Endodermal cell (in vitro differentiated cells): ENCODE measurements at regions not wholly inside any gene's neighbourhood (a gene's known extent, or its start where the extent isn't known, plus 50 kb on each side); places are given as distances from the start of the nearest gene placed in this dataset.

Experiments
- DNase-seq: peaks from one replicate; pipeline ENCODE4 v3.0.0-alpha.2; 2017
- H3K27ac ChIP-seq: 2 replicates; pipeline ENCODE4 v1.5.1; 2013; ENCODE audit warnings: mild to moderate bottlenecking, low read depth, low read length, moderate library complexity
- H3K27me3 ChIP-seq: 2 replicates; pipeline ENCODE4 v1.6.1; 2013; ENCODE audit warnings: mild to moderate bottlenecking, low read length, moderate library complexity; ENCODE audit not compliant: insufficient read depth, control insufficient read depth, poor library complexity, severe bottlenecking
- H3K36me3 ChIP-seq: 2 replicates; pipeline ENCODE4 v1.7.0; 2013; ENCODE audit warnings: mild to moderate bottlenecking, low read length, moderate library complexity; ENCODE audit not compliant: control insufficient read depth, insufficient read depth
- H3K4me1 ChIP-seq: one replicate; pipeline ENCODE4 v1.7.0; 2013; ENCODE audit warnings: low read length; ENCODE audit not compliant: control insufficient read depth, insufficient read depth
- H3K4me3 ChIP-seq: 2 replicates; pipeline ENCODE4 v1.5.1; 2013; ENCODE audit warnings: mild to moderate bottlenecking, low read length, moderate library complexity
- H3K9ac ChIP-seq: 2 replicates; pipeline ENCODE4 v1.6.1; 2013; ENCODE audit warnings: mild to moderate bottlenecking, low read length, moderate library complexity; ENCODE audit not compliant: poor library complexity, severe bottlenecking; ENCODE audit errors: extremely low read depth
- H3K9me3 ChIP-seq: 2 replicates; pipeline ENCODE4 v1.6.1; 2013; ENCODE audit warnings: mild to moderate bottlenecking, low read length, moderate library complexity; ENCODE audit not compliant: control insufficient read depth
- H3K27ac Mint-ChIP-seq: 2 replicates; pipeline ENCODE4 v1.8.0; 2020; ENCODE audit warnings: mixed read lengths
- H3K27me3 Mint-ChIP-seq: 2 replicates; pipeline ENCODE4 v1.8.0; 2021; ENCODE audit warnings: mild to moderate bottlenecking, mixed read lengths; ENCODE audit not compliant: insufficient read depth
- H3K36me3 Mint-ChIP-seq: 2 replicates; pipeline ENCODE4 v1.8.0; 2020; ENCODE audit warnings: low read depth, mixed read lengths
- H3K4me1 Mint-ChIP-seq: 2 replicates; pipeline ENCODE4 v1.8.0; 2020; ENCODE audit warnings: mixed read lengths
- H3K4me3 Mint-ChIP-seq: 2 replicates; pipeline ENCODE4 v1.8.0; 2020; ENCODE audit warnings: mild to moderate bottlenecking, moderate library complexity, mixed read lengths
- H3K9me3 Mint-ChIP-seq: 2 replicates; pipeline ENCODE4 v1.8.0; 2020; ENCODE audit warnings: mild to moderate bottlenecking, mixed read lengths
- CTCF ChIP-seq: fragments of 200-600 bp; sonication (generic); conservative IDR thresholded peaks from 2 replicates; pipeline ENCODE4 v1.5.0; 2021; ENCODE audit warnings: antibody characterized with exemption, mild to moderate bottlenecking
- WGBS, 2 experiments: methylation state at CpG; one replicate each; pipeline versions ENCODE4 v1.1.5 to v1.1.7; 2013; ENCODE audit warnings: missing lambda C conversion rate in 2 of 2, mixed read lengths in 1 of 2; ENCODE audit not compliant: insufficient coverage in 1 of 2, insufficient read length in 1 of 2; 5-methylcytosine and 5-hydroxymethylcytosine counted together

- no peak for DNase-seq
- no peak overlapping the region for H3K4me3 Mint-ChIP-seq
- Histone ChIP-seq H3K4me1 (no peaks in the 10 kb centered on the region), H3K4me3 (no peak overlapping the region), H3K27ac (peak overlapping the region; percentile 72), H3K9ac (no peak overlapping the region), H3K27me3 (peaks cover 16% of the 10 kb centered on the region), H3K36me3 (no peaks in the 10 kb centered on the region), H3K9me3 (peaks cover 3% of the 10 kb centered on the region)
- peaks cover 45% of the 10 kb centered on the region for H3K27me3 Mint-ChIP-seq
- H3K9me3 Mint-ChIP-seq: peaks cover 7% of the 10 kb centered on the region
- WGBS, 2 experiments: 88 to 90% methylated on average over 11 to 15 of the region's 15 CpGs
- H3K4me1 Mint-ChIP-seq: peaks cover 21% of the 10 kb centered on the region
- no peak for TF ChIP-seq CTCF
- no peak overlapping the region for H3K27ac Mint-ChIP-seq
- no peaks in the 10 kb centered on the region for H3K36me3 Mint-ChIP-seq
Measured at GRCh38 chr17:77543801-77544200, 403.0 kb downstream of the SEC14L1 start.

GRCh38 chr17:77544347-77545110, 403.8 kb downstream of the SEC14L1 start:
- Histone ChIP-seq H3K9ac (no peak overlapping the region), H3K27ac (peak overlapping the region; percentile 72), H3K9me3 (peaks cover 3% of the 10 kb centered on the region), H3K36me3 (no peaks in the 10 kb centered on the region), H3K27me3 (peaks cover 16% of the 10 kb centered on the region), H3K4me3 (no peak overlapping the region), H3K4me1 (no peaks in the 10 kb centered on the region)
- no peak overlapping the region for H3K27ac Mint-ChIP-seq
- H3K4me1 Mint-ChIP-seq: peaks cover 21% of the 10 kb centered on the region
- no peak overlapping the region for H3K4me3 Mint-ChIP-seq
- H3K36me3 Mint-ChIP-seq: no peaks in the 10 kb centered on the region
- TF ChIP-seq CTCF: no peak
- no peak for DNase-seq
- peaks cover 43% of the 10 kb centered on the region for H3K27me3 Mint-ChIP-seq
- H3K9me3 Mint-ChIP-seq: peaks cover 7% of the 10 kb centered on the region
- WGBS, 2 experiments: 90 to 98% methylated on average over 8 to 13 of the region's 13 CpGs

- DNase-seq: peak; percentile 85
- 31 to 46% methylated on average over 8 to 13 of the region's 13 CpGs for WGBS, 2 experiments
- H3K9me3 Mint-ChIP-seq: peaks cover 7% of the 10 kb centered on the region
- H3K4me3 Mint-ChIP-seq: no peak overlapping the region
- no peaks in the 10 kb centered on the region for H3K4me1 ChIP-seq
- H3K27ac ChIP-seq: no peak overlapping the region
- H3K9me3 ChIP-seq: peaks cover 3% of the 10 kb centered on the region
- H3K27me3 ChIP-seq: no peaks in the 10 kb centered on the region
- no peaks in the 10 kb centered on the region for H3K36me3 Mint-ChIP-seq
- no peak overlapping the region for H3K27ac Mint-ChIP-seq
- H3K36me3 ChIP-seq: no peaks in the 10 kb centered on the region
- H3K9ac ChIP-seq: no peak overlapping the region
- TF ChIP-seq CTCF: peak; percentile 44
- H3K27me3 Mint-ChIP-seq: peaks cover 25% of the 10 kb centered on the region
- H3K4me1 Mint-ChIP-seq: peaks cover 16% of the 10 kb centered on the region
- no peak overlapping the region for H3K4me3 ChIP-seq
Measured at GRCh38 chr17:77546772-77547241, 406.0 kb downstream of the SEC14L1 start.
